HG03342 (cell line): ENCODE measurements at regions not wholly inside any gene's neighbourhood (a gene's known extent, or its start where the extent isn't known, plus 50 kb on each side); places are given as distances from the start of the nearest gene placed in this dataset.
"Not testable (repeated sequence)": the region's sequence is repeated elsewhere in the genome, so short reads cannot be mapped to it uniquely, and the experiment has no call there.

Source experiments
- ATAC-seq: cut with Tn5 transposase; IDR thresholded peaks from one replicate; pipeline ENCODE4 v1.9.1; 2021; ENCODE audit warnings: mild to moderate bottlenecking, moderate library complexity; ENCODE audit not compliant: unreplicated experiment

DNA sequence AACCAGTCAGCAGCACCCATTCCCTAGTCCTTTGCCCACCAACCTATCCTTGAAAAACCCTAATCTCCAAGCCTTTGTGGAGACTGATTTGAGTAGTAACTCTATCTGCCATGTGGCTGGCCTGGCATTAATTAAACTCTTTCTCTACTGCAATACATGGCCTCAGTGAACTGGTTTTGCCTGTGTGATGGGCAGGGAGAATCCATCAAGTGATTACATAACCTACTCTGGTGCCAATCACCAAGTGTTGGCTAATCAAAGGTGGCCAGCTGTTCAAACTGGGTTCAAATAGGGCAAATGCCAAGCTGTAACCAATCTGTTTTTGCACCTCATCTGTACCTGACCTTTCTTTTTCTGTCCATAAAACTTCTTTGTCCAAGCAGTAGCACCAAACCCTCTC is 139.8 kb upstream of the XPO1 start:
- ATAC-seq: no peak

DNA sequence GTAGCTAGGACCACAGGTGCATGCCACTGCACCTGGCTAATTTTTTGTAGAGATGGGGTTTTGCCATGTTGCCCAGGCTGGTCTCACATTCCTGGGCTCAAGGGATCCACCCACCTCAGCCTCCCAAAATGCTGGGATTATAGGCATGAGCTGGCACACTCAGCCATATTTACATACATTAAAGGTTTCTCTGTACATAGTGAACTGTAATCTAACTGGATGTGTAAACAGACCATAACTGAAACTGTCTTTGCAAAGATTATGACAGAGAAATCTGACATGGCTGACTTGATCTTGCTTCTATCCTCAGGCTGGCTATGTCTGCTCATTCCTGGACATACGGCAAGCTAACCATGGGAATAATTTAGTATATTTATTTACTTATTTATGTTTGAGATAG is 139.2 kb upstream of the XPO1 start:
- no peak for ATAC-seq

DNA sequence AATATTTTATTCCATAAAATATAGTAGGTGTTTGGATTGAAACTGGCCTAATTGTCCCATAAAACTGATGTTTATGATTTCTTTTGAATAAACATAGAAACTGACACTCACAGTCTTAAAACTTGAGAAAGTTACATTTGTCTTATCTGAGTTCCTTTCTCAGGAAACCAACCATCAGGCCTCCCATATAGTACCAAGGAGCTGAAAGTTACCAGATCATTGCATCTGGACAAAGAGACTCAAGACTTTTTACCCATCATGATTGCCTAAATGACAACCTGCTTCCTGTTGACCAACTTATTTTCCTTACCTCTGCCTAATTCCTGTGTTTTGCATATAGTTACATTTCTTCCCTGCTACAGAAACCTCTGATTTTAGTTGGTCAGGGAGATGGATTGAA is 137.0 kb upstream of the XPO1 start:
- no peak for ATAC-seq

DNA sequence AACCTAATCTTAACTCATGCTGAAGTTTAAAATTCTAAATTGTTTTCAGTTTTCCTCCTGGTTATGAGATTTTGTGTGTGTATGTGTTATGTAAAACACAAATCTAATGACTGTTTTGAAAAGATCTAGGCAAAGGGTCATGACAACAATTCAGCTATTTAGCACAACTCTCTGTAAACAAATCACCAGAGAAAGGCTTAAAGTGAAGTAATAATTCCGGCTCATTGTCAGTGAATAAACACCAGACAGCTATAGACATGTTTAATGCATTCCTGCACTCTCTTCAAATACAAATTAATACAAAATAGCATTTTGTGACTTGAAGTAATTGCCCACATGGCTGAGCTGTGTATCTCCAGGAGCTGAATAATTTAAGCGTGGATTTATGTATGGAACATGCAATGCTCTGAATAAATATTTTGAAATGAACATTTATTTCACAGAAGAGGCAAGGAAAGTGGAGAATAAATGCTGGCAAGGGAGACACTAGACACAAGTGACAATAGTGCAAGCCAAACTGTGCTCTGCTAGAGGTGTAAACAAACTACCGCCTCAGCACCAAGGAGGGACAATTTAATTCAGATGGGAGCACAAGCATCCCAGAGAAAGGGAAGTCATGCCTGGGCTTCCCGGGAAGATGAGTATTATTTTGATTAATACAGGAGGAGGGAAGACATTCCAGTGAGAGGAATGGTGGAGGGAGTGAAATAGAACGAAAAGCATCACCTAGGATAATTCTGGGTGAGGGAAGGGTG is 133.6 kb upstream of the XPO1 start:
- ATAC-seq: no peak

DNA sequence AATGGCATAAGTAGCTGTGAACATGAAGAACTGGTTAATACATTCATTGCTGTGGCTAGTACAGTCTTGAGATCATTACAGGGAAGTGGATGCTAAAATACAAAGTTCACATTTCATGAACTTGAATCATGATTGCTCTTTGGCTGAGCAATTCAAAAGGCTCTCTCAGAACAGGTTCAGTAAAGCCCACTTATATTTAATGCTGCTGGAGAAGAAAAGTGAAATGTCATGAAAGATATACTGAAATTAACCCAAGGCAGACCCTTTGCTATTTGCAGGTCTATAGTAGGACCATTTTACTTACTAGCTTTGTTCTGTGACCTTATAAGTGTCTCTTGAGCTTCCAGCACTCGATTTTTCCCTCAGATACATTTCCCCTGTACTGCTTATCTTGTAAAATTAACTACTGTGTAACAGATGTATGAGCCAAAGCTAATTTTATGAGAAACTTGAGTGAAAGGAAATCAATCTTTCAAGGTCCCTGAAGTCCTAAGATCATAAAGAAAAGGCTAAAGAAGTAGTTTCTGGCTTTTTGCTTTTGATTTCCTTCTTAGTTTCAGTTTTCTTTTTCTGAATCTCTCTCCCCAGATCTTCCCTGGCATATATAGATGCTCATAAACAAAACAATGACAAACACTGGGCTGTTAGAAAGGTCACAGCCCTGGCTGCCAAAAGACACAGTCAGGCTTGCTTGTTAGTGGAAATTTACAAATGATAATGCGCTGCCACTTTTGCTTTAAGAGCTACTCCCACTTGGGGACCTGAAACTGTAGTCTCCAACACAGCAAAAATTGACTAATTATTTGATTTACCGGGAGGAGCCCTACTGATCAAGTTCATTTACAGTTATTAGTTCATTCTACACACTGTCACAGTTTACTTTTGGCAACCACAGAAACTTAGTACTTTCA is 132.7 kb upstream of the XPO1 start:
- peak; percentile 66 for ATAC-seq

DNA sequence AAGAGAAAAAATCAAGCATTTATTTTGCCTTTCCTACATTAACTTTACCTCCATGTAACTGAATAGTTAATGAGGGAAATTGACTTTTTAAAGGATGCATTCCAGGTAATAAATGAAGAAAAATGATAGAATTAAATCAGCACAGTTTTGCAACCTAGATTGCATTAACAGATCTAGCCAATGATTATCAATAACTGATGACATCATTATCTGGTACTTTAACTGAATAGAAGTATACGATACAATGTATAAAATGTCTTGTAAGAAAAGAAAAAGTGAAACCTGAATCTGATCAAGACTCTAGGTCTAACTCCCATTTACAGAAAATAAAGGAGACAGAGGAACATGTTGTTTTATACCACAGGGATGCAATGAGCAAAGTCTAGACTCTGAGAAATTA is 126.0 kb upstream of the XPO1 start:
- ATAC-seq: no peak

DNA sequence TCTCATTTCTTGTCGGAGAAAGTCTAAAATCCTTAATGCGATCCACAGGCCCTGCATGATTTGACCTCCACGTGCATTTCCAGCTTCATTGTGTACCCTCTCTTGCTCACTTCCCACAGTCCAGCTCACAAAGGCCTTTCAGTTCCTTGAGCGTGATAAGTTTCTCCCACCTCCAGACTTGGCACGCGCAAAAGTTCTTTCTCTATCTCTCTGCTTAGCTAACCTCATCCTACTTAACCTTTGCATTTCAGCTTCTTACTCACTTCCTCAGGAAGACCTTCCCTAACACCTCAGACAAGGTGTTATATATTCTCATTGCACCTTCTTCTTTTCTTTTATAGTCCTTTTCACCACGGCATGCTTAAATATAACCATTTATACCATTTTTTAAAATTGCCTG is 124.8 kb upstream of the XPO1 start:
- ATAC-seq: no peak

DNA sequence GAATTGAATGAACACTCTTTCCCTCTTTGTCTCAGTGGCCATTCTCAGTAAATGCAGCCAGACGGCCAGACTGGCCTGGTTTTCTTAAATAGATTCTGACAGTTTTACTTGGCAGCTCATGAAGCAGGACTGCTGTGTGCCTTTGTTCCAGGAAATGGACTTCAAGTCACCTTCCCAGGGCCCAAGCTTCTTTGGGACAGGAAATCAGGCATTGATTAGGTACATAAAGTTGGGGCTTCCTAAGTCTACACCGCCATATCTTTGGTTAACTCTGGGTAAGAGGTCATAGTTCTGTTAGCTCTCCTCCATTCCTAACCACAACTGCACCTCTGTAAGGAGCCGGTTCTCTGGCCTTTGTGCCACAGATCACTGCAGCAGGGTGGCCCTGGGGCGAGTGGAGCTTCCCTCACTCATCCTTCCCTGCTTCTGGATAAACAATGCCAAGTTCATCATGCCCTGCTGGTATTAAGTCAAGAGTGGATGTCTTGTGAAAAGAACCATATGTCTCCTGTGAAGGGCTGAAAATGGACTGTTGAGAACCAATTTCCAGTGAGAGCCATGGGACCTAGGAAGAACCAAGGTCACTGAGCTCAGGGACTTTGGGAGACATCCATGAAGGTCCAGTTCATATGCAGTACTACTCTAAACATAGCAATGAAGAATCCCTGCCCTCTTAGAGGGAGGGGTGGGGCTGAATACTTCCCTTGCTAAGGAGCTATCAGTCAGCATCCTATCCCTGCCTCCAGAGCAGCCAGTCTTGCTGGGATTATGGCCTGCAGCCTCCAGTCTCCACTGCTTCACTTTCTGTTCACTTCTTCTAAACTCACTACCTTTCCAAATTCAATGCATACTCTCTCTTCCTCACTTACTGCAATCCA is 122.6 kb upstream of the XPO1 start:
- ATAC-seq: no peak

DNA sequence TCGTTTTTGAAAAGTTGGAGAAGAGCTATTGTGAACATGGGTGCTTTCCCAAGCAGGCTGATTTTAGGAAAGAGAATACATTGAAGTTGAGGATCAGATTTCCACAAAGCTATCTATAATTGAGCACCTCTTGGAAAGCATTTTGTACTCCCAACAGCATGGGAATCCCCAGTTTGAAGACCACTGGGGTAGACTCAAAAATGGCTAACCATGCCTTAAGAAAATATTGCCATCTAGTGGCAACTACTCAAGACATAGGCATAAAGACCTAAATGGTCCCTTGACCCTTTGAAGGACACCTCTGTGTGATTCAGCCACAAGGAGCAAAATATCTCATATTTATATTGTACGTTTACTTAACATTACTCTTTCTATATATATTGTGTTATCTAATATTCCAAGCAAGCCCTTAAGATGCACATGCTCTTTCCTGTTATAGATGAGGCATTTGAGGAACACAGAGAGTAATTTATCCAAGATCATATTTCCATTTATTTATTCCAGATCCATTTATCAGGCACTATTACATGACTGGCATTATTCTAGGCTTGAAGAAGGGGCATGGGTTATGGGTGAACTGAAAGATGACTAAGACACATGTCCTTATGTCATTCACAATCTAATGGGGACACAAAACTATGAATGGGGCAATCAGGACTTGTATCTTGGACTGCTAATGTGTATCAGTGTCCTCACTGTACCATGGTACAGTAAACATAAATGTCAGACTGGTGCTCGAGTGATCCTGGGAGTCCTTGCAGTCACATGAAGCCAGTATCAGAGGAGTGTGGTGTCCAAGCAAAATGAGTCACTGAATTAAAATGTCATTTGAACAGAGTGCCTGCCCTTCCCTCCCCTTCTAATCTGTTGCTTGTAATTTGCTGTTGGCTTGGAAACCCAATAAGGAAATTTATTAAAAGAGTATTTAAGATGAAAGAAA is 121.0 kb upstream of the XPO1 start:
- ATAC-seq: no peak

DNA sequence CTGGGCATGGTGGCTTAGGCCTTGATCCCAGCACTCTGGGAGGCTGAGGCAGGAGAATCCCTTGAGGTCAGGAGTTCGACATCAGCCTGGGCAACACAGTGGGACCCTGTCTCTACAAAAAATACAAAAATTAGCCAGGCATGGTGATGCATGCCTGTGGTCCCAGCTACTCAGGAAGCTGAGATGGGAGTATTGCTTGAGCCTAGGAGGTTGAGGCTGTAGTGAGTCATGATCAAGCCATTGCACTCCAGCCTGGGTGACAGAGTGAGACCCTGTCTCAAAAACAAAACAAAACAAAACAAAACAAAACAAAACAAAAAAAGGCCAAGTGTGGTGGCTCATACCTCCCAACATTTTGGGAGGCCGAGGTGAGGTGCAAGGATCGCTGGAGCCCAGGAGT is 111.8 kb upstream of the XPO1 start:
- not testable (repeated sequence) for ATAC-seq

DNA sequence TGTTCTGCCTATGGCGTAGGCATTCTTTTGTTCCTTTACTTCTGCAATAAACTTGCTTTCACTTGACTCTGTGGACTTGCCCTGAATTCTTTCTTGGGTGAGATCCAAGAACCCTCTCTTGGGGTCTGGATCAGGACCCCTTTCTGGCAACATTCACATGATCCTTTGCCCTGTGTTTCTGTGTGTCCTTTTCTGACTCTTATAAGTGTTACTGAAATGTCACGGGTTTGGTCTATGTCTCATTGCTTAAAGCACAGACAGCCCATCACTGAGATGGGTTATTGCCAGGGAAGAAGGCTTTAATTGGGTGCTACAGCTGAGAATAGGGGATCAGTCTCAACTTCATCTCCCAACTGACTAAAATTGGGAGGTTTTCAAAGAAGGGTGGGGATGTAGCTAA is 110.9 kb upstream of the XPO1 start:
- no peak for ATAC-seq

DNA sequence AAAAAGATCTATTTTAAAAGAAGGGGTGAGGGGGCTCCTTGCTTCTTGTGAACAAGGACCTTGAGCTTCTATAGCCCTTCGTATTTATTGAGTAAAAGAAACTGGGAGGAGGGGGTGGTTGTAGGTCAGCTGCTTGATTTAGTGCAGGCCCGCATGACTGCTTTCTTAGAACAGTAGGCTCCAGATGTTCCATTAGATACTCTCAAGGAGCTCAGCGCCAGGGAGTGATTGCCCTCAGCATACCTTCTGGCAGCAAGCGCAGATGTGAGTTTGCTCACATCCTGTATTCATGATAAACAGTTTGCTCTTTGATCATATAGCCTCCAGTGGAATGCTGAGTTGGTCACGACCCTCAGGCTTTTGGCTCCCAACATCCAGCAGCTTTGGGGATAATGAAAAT is 108.9 kb upstream of the XPO1 start:
- no peak for ATAC-seq

DNA sequence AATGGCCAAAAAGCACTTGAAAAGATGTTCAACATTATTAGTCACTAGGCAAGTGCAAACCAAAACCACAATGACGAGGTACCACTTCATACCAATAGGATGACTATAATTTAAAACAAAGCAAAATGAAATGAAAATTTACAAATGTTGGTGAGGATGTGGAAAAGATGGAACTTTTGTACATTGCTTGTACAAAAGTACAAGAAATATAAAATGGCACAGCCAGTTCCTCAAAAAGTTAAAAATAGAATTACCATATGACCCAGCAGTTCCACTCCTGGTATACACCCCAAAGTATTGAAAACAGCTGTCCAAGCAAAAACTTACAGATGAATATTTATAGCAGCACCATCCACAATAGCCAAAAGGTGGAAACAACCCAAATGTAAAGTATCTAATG is 107.8 kb upstream of the XPO1 start:
- no peak for ATAC-seq

DNA sequence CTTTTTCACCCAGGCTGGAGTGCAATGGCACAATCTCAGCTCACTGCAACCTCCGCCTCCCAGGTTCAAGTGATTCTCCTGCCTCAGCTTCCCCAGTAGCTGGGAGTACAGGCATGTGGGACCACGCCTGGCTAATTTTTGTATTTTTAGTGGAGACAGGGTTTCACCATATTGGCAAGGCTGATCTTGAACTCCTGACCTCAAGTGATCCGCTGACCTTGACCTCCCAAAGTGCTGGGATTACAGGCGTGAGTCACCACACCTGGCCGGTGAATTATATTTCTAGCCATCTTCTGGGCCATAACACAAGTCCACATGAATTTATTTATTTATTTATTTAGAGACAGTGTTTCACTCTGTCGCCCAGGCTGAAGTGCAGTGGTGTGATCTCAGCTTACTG is 105.0 kb upstream of the XPO1 start:
- not testable (repeated sequence) for ATAC-seq

DNA sequence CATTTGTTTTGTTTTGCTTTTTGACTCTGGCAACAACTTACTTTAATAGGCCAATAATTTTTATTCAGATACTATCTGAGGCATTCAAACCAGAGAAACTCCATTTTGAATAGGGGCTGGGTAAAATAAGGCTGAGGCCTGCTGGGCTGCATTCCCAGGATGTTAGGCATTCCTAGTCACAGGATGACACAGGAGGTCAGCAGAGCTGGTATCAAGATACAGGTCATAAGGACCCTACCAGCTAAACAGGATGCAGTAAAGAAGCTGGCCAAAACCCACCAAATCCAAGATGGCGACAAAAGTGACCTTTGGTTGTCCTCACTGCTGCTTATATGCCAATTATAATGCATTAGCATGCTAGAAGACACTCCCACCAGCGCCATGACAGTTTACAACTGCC is 102.2 kb upstream of the XPO1 start:
- no peak for ATAC-seq

DNA sequence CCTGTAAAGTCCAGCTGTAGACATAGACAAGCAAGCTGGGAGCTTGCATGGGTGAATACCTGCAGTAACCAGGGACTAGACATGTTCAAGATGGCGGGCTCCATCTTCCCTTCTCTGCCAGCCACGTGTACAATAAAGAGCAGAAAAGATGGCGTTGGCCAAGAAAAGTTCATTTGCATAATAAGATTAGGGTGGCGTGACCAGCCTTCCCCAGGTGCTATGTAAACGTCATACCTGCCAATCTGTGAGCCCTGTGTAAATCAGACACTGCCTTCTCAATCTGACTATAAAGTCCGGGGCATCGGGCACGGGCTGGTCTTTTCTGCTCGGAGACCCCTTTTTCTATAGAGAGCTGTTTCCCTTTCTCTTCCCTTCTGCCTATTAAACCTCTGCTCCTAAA is 101.6 kb upstream of the XPO1 start:
- no peak for ATAC-seq

DNA sequence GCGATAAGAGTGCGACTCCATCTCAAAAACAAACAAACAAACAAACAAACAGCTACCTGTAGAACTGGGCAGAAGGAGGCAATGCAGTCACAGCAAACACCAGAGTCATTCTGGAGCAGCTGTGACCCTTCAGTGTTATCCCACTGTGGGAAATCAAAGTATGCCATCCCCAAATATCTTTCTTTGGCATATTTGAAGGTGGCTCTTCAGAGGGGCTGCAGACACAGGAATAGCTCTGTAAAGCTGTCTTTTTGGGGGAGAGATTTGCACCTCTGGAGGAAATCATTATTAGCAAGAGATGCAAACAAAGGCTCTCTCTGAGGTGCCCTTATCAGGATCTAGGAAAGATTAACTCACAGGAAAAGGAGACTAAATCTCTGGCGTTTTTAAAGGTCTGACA is 98.5 kb upstream of the XPO1 start:
- no peak for ATAC-seq

DNA sequence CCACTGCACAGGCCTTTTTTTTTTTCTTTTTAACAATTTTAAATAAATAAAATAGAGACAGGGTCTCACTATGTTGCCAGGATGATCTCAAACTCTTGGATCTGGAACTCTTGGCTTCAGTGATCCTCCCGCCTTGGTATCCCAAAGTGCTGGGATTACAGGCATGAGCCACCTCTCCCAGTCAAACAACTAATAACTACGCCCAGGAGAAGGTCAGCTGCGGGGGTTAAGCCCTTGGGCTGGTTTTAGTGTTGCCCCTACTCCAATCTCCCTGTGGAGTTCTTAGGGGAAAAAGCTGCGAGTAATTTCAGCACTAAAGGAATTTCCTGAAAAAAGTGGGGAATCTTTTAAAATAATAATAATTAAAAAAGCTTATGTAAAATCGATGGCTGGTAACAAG is 96.4 kb upstream of the XPO1 start:
- ATAC-seq: no peak

DNA sequence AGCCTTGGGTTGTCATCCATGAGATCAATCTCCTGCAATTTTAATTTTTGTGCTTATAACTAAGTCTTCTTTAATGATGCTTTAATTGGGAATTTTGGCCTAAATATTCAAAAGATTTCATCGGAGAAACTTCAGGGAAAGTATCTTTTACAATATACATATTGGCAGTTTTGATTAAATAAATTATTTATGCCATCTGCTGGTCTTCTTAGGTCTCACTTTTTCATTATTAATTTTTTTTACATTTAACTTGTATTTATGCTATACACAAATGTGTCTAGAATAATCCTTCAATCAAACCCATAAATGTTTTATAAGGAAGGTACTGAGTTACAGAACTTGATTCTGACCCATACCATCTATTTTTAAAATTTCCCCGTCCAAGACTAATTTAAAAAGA is 95.1 kb upstream of the XPO1 start:
- ATAC-seq: no peak
